HCT116 (cell line): ENCODE measurements at regions not wholly inside any gene's neighbourhood (a gene's known extent, or its start where the extent isn't known, plus 50 kb on each side); places are given as distances from the start of the nearest gene placed in this dataset.

ENCODE experiments used
- CTCF ChIP-seq, 3 experiments: fragments of 200-600 bp in 1 of 3; sonication (generic) in 1 of 3; IDR thresholded peaks in 2 of 3; conservative IDR thresholded peaks in 1 of 3; 2 replicates each; pipeline ENCODE4 v1.5.1; 2012 to 2017; ENCODE audit warnings: low read depth in 2 of 3, low read length in 2 of 3, antibody characterized with exemption in 1 of 3, borderline replicate concordance in 1 of 3, control low read depth in 1 of 3, mild to moderate bottlenecking in 1 of 3, mixed read lengths in 1 of 3, mixed run types in 1 of 3, moderate library complexity in 1 of 3; ENCODE audit not compliant: insufficient read depth in 1 of 3
- POLR2A ChIP-seq: IDR thresholded peaks from 2 replicates; pipeline ENCODE4 v1.7.0; 2011; ENCODE audit warnings: borderline replicate concordance; ENCODE audit not compliant: insufficient read depth, insufficient read length; ENCODE audit errors: extremely low read depth
- TF ChIP-seq, protein P1 (sequence below): IDR thresholded peaks from 2 replicates; pipeline ENCODE4 v1.6.1; 2012

- TF ChIP-seq, protein P1, sequence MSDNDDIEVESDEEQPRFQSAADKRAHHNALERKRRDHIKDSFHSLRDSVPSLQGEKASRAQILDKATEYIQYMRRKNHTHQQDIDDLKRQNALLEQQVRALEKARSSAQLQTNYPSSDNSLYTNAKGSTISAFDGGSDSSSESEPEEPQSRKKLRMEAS: no peak
- TF ChIP-seq CTCF (IDR thresholded peaks at IDR 0.05 in 2 of 3, conservative IDR thresholded peaks at IDR 0.05 in 1 of 3; ENCODE audit: borderline replicate concordance in 1 of 3, insufficient read depth in 1 of 3, low read depth in 2 of 3, low read length in 2 of 3) (0 out of 6 replicates have a peak, but pooled peaks of 2 of the 3 experiments have one; percentile 5 to 12), POLR2A (no peak)
Observed at GRCh38 chr2:208595386-208596275, 189.0 kb downstream of the PTH2R start.
